AG09319 (cell line): ENCODE measurements at regions not wholly inside any gene's neighbourhood (a gene's known extent, or its start where the extent isn't known, plus 50 kb on each side); places are given as distances from the start of the nearest gene placed in this dataset.

Source experiments
- DNase-seq: peaks from one replicate; pipeline ENCODE4 v3.0.0-alpha.2; 2010; ENCODE audit warnings: low read depth; ENCODE audit errors: extremely low read depth
- TF ChIP-seq, protein P1 (sequence below): IDR thresholded peaks from 2 replicates; pipeline ENCODE4 v1.5.1; 2011; ENCODE audit warnings: low read depth, mild to moderate bottlenecking, inconsistent platforms, low read length, moderate library complexity

DNA sequence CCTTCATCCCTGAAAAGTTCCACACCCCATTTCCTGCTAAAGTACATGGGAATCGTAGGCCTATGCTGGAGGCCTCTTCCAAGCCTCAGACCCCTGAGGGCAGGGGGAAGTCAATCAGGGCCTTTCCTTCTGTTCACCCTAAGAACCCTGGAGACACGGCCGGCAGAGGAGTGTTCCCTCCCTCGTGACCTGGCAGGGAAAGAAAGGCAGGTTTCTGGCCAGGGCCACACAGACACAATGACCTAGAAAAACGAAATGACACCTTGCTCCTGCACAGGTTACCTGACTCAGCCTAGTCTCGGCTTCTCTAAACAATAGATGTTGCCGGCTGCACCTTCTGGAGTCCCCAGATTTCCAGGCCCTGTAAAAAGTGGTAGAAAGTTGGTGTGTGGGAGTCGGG is 60.6 kb upstream of the CADM1 start:
- TF ChIP-seq, protein P1, sequence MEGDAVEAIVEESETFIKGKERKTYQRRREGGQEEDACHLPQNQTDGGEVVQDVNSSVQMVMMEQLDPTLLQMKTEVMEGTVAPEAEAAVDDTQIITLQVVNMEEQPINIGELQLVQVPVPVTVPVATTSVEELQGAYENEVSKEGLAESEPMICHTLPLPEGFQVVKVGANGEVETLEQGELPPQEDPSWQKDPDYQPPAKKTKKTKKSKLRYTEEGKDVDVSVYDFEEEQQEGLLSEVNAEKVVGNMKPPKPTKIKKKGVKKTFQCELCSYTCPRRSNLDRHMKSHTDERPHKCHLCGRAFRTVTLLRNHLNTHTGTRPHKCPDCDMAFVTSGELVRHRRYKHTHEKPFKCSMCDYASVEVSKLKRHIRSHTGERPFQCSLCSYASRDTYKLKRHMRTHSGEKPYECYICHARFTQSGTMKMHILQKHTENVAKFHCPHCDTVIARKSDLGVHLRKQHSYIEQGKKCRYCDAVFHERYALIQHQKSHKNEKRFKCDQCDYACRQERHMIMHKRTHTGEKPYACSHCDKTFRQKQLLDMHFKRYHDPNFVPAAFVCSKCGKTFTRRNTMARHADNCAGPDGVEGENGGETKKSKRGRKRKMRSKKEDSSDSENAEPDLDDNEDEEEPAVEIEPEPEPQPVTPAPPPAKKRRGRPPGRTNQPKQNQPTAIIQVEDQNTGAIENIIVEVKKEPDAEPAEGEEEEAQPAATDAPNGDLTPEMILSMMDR = no peak
- no peak for DNase-seq

DNA sequence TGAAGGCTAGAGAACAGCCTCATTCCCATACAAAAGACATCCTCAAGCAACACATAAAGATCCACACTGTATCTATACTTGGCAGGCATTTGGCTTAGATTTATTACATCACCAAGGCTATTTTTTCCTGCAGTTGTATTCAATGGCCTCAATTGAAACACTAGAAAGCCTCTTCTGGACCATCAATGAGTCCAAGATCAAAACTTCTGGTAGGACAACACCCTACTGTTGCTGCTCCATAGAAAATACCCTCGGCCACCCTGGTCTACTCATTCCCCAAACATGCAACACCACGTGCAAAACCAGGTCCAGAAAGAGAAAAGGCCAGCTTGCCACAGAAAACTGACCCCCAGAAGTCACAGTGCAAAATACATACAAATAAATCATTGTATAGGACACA is 56.9 kb upstream of the CADM1 start:
- no peak for DNase-seq
- TF ChIP-seq, protein P1 = no peak

DNA sequence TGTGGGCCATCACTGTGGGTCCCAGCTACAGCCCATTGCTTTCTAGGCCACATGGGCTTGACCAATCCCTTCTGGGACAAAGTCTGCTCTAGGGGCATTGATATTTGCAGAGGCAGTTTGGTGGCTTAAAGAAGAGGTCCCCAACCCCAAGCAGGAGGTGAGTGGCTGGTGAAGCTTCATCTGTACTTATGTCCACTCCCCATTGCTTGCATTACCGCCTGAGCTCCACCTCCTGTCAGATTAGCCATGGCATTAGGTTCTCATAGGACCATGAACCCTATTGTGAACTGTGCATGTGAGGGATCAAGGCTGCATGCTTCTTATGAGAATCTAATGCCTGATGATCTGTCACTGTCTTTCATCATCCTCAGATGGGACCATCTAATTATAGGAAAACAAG is 54.4 kb upstream of the CADM1 start:
- DNase-seq = no peak
- TF ChIP-seq, protein P1 = no peak

DNA sequence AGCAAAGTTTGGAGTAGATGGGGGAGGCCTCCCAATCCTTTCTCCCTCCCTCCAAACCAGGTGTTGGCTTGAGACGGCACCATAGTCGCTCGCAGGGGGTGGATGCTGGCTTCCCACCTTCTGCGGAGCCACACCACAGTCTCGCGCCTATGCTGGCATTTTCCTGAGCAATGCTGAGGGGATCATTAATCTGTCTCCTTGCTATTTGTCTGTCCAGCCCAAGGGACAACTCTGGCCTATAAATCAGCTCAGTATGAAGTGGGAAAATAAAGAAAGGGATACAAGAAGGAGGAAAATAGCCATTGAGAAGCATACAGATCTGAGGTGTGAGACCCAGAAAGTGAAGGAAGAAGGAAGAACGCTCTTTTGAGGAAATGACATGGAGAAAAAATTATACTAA is 53.5 kb upstream of the CADM1 start:
- TF ChIP-seq, protein P1 = no peak
- no peak for DNase-seq

DNA sequence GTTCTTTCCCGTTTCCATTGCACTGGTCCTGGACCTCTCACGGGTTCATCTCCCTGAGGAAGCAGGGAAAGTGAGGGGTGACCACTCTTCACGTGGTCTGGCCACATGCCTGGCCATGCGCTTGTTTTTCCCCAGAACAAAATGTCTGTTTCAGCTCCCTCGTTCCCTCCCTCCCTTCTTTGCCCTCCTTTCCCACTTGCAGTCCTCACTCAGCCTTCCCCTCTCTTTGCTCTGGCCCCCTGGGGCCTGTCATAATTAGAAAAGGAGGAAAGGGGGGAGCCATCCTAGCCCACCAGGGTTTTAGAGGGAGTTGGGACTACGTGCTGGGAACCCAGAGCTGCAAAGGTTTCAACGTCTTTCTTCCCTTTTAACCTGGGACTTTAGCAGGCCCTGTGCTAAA is 52.8 kb upstream of the CADM1 start:
- TF ChIP-seq, protein P1 = no peak
- DNase-seq = no peak

DNA sequence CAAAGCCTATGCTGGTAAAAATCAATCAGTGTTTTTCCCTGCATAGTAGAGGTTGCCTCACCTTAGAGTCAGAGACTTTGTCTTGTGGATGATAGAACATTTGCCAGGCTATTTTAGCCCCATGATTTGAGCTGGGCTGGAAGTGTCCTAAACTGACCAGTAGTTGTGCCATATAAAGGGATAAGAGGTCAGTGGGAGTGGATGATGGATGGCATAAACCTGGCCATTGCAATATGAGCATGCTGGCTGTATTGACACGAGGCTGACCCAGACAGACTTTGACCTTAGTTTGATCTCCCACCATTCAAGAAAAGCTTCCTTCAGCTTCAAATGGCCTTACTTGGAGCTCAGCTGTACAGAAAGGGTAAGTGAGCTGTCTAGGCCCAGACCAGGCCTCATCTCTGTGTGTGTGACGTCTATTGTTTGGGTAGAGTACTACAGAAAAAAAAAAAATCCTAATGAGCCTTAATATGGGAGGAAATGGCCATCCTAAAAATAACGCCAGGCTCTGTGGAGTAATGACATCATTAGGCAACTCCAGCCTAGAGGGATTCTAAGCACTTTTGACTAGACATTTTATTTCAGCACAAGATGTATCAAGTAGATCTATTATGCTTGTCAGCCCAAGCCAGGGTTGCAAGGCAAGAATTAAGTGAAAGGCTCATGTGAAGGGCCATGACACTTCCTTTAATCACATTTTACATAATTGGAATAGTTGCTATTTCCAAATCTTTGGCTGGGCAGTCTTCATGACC is 51.3 kb upstream of the CADM1 start:
- TF ChIP-seq, protein P1 = no peak
- no peak for DNase-seq
